ENCODE measurements at regions not wholly inside any gene's neighbourhood (a gene's known extent, or its start where the extent isn't known, plus 50 kb on each side); places are given as distances from the start of the nearest gene placed in this dataset.
"Not testable (repeated sequence)": the region's sequence is repeated elsewhere in the genome, so short reads cannot be mapped to it uniquely, and the experiment has no call there.

DNA sequence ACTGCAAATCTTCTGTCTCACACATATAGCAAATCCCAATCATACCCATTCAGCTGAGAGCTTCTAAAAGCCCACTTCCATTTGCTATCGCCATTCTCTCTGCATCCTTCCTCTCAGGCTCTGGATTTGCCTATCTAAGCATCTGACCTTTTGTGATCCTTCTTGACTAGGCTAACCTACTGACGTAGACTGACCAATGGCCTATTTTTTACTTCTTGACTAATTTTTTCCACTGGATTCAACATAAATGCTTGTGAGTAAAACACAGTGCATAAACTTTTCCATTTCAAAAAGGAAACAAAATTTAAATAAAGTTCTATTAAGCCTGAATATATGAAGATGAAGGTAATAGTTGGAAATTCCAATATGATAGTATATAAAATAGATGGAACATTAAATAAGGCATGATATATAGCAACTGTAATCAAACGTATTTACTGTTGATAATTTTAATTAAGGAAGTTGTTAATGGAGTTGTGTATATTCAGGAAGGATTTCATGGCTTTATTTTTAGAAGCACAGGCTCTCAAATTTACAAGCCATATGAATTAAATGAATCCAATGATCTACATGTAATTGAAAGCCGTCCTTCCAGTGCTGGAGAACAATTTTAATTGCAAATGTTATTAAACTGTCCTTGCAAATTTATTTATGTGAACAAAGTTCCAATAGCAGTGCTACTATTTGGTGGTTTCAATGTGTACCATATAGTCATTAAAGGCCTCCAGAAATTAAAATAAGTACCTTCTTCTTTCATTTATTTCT, 918.4 kb downstream of the SORCS3 start:
- Histone ChIP-seq H3K9me2 (ENCODE audit: insufficient read depth, low read length) (no peaks in the 10 kb centered on the region), H4K20me1 (ENCODE audit: insufficient read depth, low read length) (no peaks in the 10 kb centered on the region), H3K4me1 (ENCODE audit: insufficient read depth, low read length, poor library complexity, severe bottlenecking) (no peaks in the 10 kb centered on the region), H3K4me3 (ENCODE audit: low read depth, low read length, poor library complexity, severe bottlenecking) (no peak overlapping the region), H3K27ac (ENCODE audit: low read depth, low read length, poor library complexity, severe bottlenecking) (no peak overlapping the region), H3K9me3 (ENCODE audit: low read length) (no peaks in the 10 kb centered on the region), H2AFZ (ENCODE audit: low read length) (no peak overlapping the region), H3K79me2 (ENCODE audit: insufficient read depth, low read depth, low read length) (no peaks in the 10 kb centered on the region), H3K4me2 (ENCODE audit: low read length) (no peak overlapping the region), H3K36me3 (ENCODE audit: insufficient read depth, low read length) (no peaks in the 10 kb centered on the region)
- DNase-seq (ENCODE audit: low spot score) = no peak
- no TSS peak for BruUV-seq (replicated peaks)
- ChIA-PET CTCF (ENCODE audit: unreplicated experiment) (no interaction called here), POLR2A (no interaction called here)
- intact Hi-C loops (cut with micrococcal nuclease; ENCODE audit: unreplicated experiment) = no loop called here
- TF ChIP-seq EZH2phosphoT487 (IDR thresholded peaks at IDR 0.05; ENCODE audit: borderline replicate concordance, low read depth, low read length) = no peak
- TF ChIP-seq, protein P1, sequence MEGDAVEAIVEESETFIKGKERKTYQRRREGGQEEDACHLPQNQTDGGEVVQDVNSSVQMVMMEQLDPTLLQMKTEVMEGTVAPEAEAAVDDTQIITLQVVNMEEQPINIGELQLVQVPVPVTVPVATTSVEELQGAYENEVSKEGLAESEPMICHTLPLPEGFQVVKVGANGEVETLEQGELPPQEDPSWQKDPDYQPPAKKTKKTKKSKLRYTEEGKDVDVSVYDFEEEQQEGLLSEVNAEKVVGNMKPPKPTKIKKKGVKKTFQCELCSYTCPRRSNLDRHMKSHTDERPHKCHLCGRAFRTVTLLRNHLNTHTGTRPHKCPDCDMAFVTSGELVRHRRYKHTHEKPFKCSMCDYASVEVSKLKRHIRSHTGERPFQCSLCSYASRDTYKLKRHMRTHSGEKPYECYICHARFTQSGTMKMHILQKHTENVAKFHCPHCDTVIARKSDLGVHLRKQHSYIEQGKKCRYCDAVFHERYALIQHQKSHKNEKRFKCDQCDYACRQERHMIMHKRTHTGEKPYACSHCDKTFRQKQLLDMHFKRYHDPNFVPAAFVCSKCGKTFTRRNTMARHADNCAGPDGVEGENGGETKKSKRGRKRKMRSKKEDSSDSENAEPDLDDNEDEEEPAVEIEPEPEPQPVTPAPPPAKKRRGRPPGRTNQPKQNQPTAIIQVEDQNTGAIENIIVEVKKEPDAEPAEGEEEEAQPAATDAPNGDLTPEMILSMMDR (conservative IDR thresholded peaks at IDR 0.05; ENCODE audit: low read length) = no peak

- H2AFZ ChIP-seq (ENCODE audit: low read length); H3K9me3 ChIP-seq (ENCODE audit: low read length); H3K9me2 ChIP-seq (ENCODE audit: insufficient read depth, low read length); DNase-seq (ENCODE audit: low spot score); H3K4me2 ChIP-seq (ENCODE audit: low read length); H3K27ac ChIP-seq (ENCODE audit: low read depth, low read length, poor library complexity, severe bottlenecking); H3K4me3 ChIP-seq (ENCODE audit: low read depth, low read length, poor library complexity, severe bottlenecking); H3K36me3 ChIP-seq (ENCODE audit: insufficient read depth, low read length); CTCF ChIA-PET (ENCODE audit: unreplicated experiment); H3K79me2 ChIP-seq (ENCODE audit: insufficient read depth, low read depth, low read length); H3K4me1 ChIP-seq (ENCODE audit: insufficient read depth, low read length, poor library complexity, severe bottlenecking); POLR2A ChIA-PET; intact Hi-C loops (cut with micrococcal nuclease; ENCODE audit: unreplicated experiment); H4K20me1 ChIP-seq (ENCODE audit: insufficient read depth, low read length); BruUV-seq (replicated peaks): not testable (repeated sequence)
These were observed 909.4 kb downstream of the SORCS3 start for GRCh38 chr10:105550453-105550852.

- H3K4me1 ChIP-seq (ENCODE audit: insufficient read depth, low read length, poor library complexity, severe bottlenecking) = no peaks in the 10 kb centered on the region
- intact Hi-C loops (cut with micrococcal nuclease; ENCODE audit: unreplicated experiment) = no loop called here
- DNase-seq (ENCODE audit: low spot score) = no peak
- H3K9me3 ChIP-seq (ENCODE audit: low read length) = no peaks in the 10 kb centered on the region
- no peak overlapping the region for H2AFZ ChIP-seq (ENCODE audit: low read length)
- BruUV-seq (replicated peaks) = no TSS peak
- no peaks in the 10 kb centered on the region for H3K79me2 ChIP-seq (ENCODE audit: insufficient read depth, low read depth, low read length)
- POLR2A ChIA-PET = no interaction called here
- H3K4me2 ChIP-seq (ENCODE audit: low read length) = no peak overlapping the region
- no peaks in the 10 kb centered on the region for H3K36me3 ChIP-seq (ENCODE audit: insufficient read depth, low read length)
- TF ChIP-seq, protein P1 (conservative IDR thresholded peaks at IDR 0.05; ENCODE audit: low read length) = no peak
- no peak for TF ChIP-seq EZH2phosphoT487 (IDR thresholded peaks at IDR 0.05; ENCODE audit: borderline replicate concordance, low read depth, low read length)
- CTCF ChIA-PET (ENCODE audit: unreplicated experiment) = no interaction called here
- no peak overlapping the region for H3K4me3 ChIP-seq (ENCODE audit: low read depth, low read length, poor library complexity, severe bottlenecking)
- H3K9me2 ChIP-seq (ENCODE audit: insufficient read depth, low read length) = no peaks in the 10 kb centered on the region
- no peak overlapping the region for H3K27ac ChIP-seq (ENCODE audit: low read depth, low read length, poor library complexity, severe bottlenecking)
- H4K20me1 ChIP-seq (ENCODE audit: insufficient read depth, low read length) = no peaks in the 10 kb centered on the region
These were observed 908.6 kb downstream of the SORCS3 start for GRCh38 chr10:105549731-105550130.
